AG09319 (cell line): ENCODE measurements at regions not wholly inside any gene's neighbourhood (a gene's known extent, or its start where the extent isn't known, plus 50 kb on each side); places are given as distances from the start of the nearest gene placed in this dataset.

Experiments
- DNase-seq: peaks from one replicate; pipeline ENCODE4 v3.0.0-alpha.2; 2010; ENCODE audit warnings: low read depth; ENCODE audit errors: extremely low read depth
- CTCF ChIP-seq: IDR thresholded peaks from 2 replicates; pipeline ENCODE4 v1.5.1; 2011; ENCODE audit warnings: low read depth, mild to moderate bottlenecking, inconsistent platforms, low read length, moderate library complexity

GRCh38 chr1:59143133-59143487 is 153.8 kb upstream of the FGGY start:
- TF ChIP-seq CTCF: no peak
- peak; percentile 60 for DNase-seq

GRCh38 chr1:59143811-59144210 is 153.1 kb upstream of the FGGY start:
- DNase-seq: no peak
- no peak for TF ChIP-seq CTCF

- DNase-seq: no peak
- TF ChIP-seq CTCF: no peak
Measured at GRCh38 chr1:59144959-59145358, 151.9 kb upstream of the FGGY start.

GRCh38 chr1:59146056-59146455 is 150.8 kb upstream of the FGGY start:
- DNase-seq: no peak
- TF ChIP-seq CTCF: no peak

GRCh38 chr1:59146651-59147358 is 150.1 kb upstream of the FGGY start:
- peak; percentile 21 for TF ChIP-seq CTCF
- no peak for DNase-seq

GRCh38 chr1:59149435-59149834 is 147.5 kb upstream of the FGGY start:
- no peak for TF ChIP-seq CTCF
- no peak for DNase-seq

GRCh38 chr1:59150577-59151386 is 146.1 kb upstream of the FGGY start:
- no peak for TF ChIP-seq CTCF
- peak; percentile 98 for DNase-seq
